Tibial artery (tissue), 4 donors: ENCODE measurements at regions not wholly inside any gene's neighbourhood (a gene's known extent, or its start where the extent isn't known, plus 50 kb on each side); places are given as distances from the start of the nearest gene placed in this dataset.

ENCODE experiments used
- DNase-seq, 2 donors: peaks; one replicate each; pipeline ENCODE4 v3.0.0-alpha.2; 2019
- H3K27ac ChIP-seq, 2 donors: fragments of 200-600 bp; sonication (generic) in 1 of 2; 1 replicate in 1 of 2; 2 replicates in 1 of 2; pipeline ENCODE4 v1.5.1; 2018 to 2019; ENCODE audit warnings: mild to moderate bottlenecking in 1 of 2
- H3K27me3 ChIP-seq, 2 donors: fragments of 200-600 bp; sonication (generic) in 1 of 2; one replicate each; pipeline versions ENCODE4 v1.5.1 to v1.6.0; 2016 to 2019
- H3K36me3 ChIP-seq, 3 donors: fragments of 200-600 bp; sonication (generic) in 2 of 3; one replicate each; pipeline ENCODE4 v1.5.1; 2016 to 2019; ENCODE audit warnings: mild to moderate bottlenecking in 2 of 3
- H3K4me1 ChIP-seq, 4 donors: fragments of 200-600 bp; sonication (generic) in 2 of 4; 1 replicate in 3 of 4; 2 replicates in 1 of 4; pipeline ENCODE4 v1.5.1; 2016 to 2019
- H3K4me3 ChIP-seq, 2 donors: fragments of 200-600 bp; sonication (generic) in 1 of 2; 1 replicate in 1 of 2; 2 replicates in 1 of 2; pipeline ENCODE4 v1.5.1; 2018 to 2019; ENCODE audit warnings: mild to moderate bottlenecking in 2 of 2
- H3K9me3 ChIP-seq, 3 donors: fragments of 200-600 bp; sonication (generic) in 1 of 3; one replicate each; pipeline ENCODE4 v1.5.1; 2016 to 2019
- CTCF ChIP-seq, 2 experiments: fragments of 200-600 bp in 1 of 2; fragments of 450-650 bp in 1 of 2; IDR thresholded peaks; one replicate each; pipeline ENCODE4 v1.5.1; 2017 to 2019; ENCODE audit warnings: antibody characterized with exemption in 2 of 2, mild to moderate bottlenecking in 1 of 2, moderate library complexity in 1 of 2
- intact Hi-C: fragments of 100-400 bp; cut with DNase I; formaldehyde crosslinking; loops from one replicate; pipeline ENCODE4 v1.15.0; 2023; ENCODE audit warnings: low total_unique reads

GRCh38 chr13:90706631-90707030 lies 640.9 kb upstream of the MIR17HG start:
- no peaks in the 10 kb centered on the region for H3K4me1 ChIP-seq
- H3K27ac ChIP-seq, result no peak overlapping the region
- intact Hi-C loops, result no loop called here
- no peak overlapping the region for H3K4me3 ChIP-seq
- DNase-seq, result no peak
- H3K27me3 ChIP-seq, result no peaks in the 10 kb centered on the region
- no peaks in the 10 kb centered on the region for H3K9me3 ChIP-seq
- no peak for TF ChIP-seq CTCF (IDR thresholded peaks at IDR 0.05)
- H3K36me3 ChIP-seq, result no peaks in the 10 kb centered on the region

GRCh38 chr13:90708128-90708527 lies 639.4 kb upstream of the MIR17HG start:
- Histone ChIP-seq H3K4me1 (no peaks in the 10 kb centered on the region), H3K36me3 (no peaks in the 10 kb centered on the region), H3K4me3 (no peak overlapping the region), H3K9me3 (no peaks in the 10 kb centered on the region), H3K27ac (no peak overlapping the region), H3K27me3 (no peaks in the 10 kb centered on the region)
- no peak for TF ChIP-seq CTCF (IDR thresholded peaks at IDR 0.05)
- intact Hi-C loops, result no loop called here
- DNase-seq, result no peak

GRCh38 chr13:90709319-90709718 lies 638.2 kb upstream of the MIR17HG start:
- Histone ChIP-seq H3K9me3 (no peaks in the 10 kb centered on the region), H3K27ac (no peak overlapping the region), H3K27me3 (no peaks in the 10 kb centered on the region), H3K4me1 (no peaks in the 10 kb centered on the region), H3K4me3 (no peak overlapping the region), H3K36me3 (no peaks in the 10 kb centered on the region)
- DNase-seq, result no peak
- intact Hi-C loops, result no loop called here
- TF ChIP-seq CTCF (IDR thresholded peaks at IDR 0.05), result no peak

GRCh38 chr13:90710164-90710759 lies 637.2 kb upstream of the MIR17HG start:
- no peak for TF ChIP-seq CTCF (IDR thresholded peaks at IDR 0.05)
- no peak for DNase-seq
- Histone ChIP-seq H3K27ac (no peak overlapping the region), H3K4me3 (no peak overlapping the region), H3K9me3 (no peaks in the 10 kb centered on the region), H3K27me3 (no peaks in the 10 kb centered on the region), H3K36me3 (no peaks in the 10 kb centered on the region), H3K4me1 (no peaks in the 10 kb centered on the region)
- intact Hi-C loops, result no loop called here

- no peak for TF ChIP-seq CTCF (IDR thresholded peaks at IDR 0.05)
- intact Hi-C loops, result no loop called here
Observed at GRCh38 chr13:90713441-90714133, 633.9 kb upstream of the MIR17HG start.

More at GRCh38 chr13:90713441-90714133, 633.9 kb upstream of the MIR17HG start:
- no peak for DNase-seq
- Histone ChIP-seq H3K4me3 (no peak overlapping the region), H3K27ac (no peak overlapping the region), H3K27me3 (no peaks in the 10 kb centered on the region), H3K36me3 (no peaks in the 10 kb centered on the region), H3K4me1 (no peaks in the 10 kb centered on the region), H3K9me3 (no peaks in the 10 kb centered on the region)
